NCI-H82 (cell line): ENCODE measurements at regions not wholly inside any gene's neighbourhood (a gene's known extent, or its start where the extent isn't known, plus 50 kb on each side); places are given as distances from the start of the nearest gene placed in this dataset.
A peak's percentile ranks its signal among the peaks of the same experiment; 100 is the strongest.
"Not testable (repeated sequence)": the region's sequence is repeated elsewhere in the genome, so short reads cannot be mapped to it uniquely, and the experiment has no call there.

Experiments used
- DNase-seq: peaks from one replicate; lab custom pipeline; 2025; lab: John Stamatoyannopoulos, UW

GRCh38 chr18:9017167-9017904, 85.2 kb upstream of the NDUFV2 start:
- no peak for DNase-seq

GRCh38 chr18:9017905-9018227, 84.6 kb upstream of the NDUFV2 start:
- DNase-seq, result no peak

- DNase-seq, result no peak
Measured at GRCh38 chr18:9019135-9019534, 83.4 kb upstream of the NDUFV2 start.

GRCh38 chr18:9020221-9020620, 82.3 kb upstream of the NDUFV2 start:
- peak; percentile 8 for DNase-seq

- no peak for DNase-seq
Measured at GRCh38 chr18:9021458-9021857, 81.0 kb upstream of the NDUFV2 start.

- DNase-seq, result no peak
Measured at GRCh38 chr18:9022397-9023155, 79.9 kb upstream of the NDUFV2 start.

- not testable (repeated sequence) for DNase-seq
Measured at GRCh38 chr18:9024031-9024646, 78.4 kb upstream of the NDUFV2 start.

GRCh38 chr18:9025091-9025838, 77.2 kb upstream of the NDUFV2 start:
- DNase-seq, result peak; percentile 46

- DNase-seq, result no peak
Measured at GRCh38 chr18:9029131-9029530, 73.4 kb upstream of the NDUFV2 start.

- peak; percentile 49 for DNase-seq
Measured at GRCh38 chr18:9032519-9032918, 70.0 kb upstream of the NDUFV2 start.

GRCh38 chr18:9038277-9038871, 64.1 kb upstream of the NDUFV2 start:
- DNase-seq, result no peak

GRCh38 chr18:9039441-9040071, 62.9 kb upstream of the NDUFV2 start:
- no peak for DNase-seq

- no peak for DNase-seq
Measured at GRCh38 chr18:9042766-9043481, 59.6 kb upstream of the NDUFV2 start.

GRCh38 chr18:9043581-9043980, 58.9 kb upstream of the NDUFV2 start:
- no peak for DNase-seq

- DNase-seq, result no peak
Measured at GRCh38 chr18:9047715-9048114, 54.8 kb upstream of the NDUFV2 start.

GRCh38 chr18:9048236-9048635, 54.3 kb upstream of the NDUFV2 start:
- DNase-seq, result no peak

GRCh38 chr18:9048808-9049494, 53.5 kb upstream of the NDUFV2 start:
- no peak for DNase-seq

GRCh38 chr18:9049495-9049809, 53.0 kb upstream of the NDUFV2 start:
- no peak for DNase-seq

GRCh38 chr18:9050628-9051284, 51.7 kb upstream of the NDUFV2 start:
- DNase-seq, result not testable (repeated sequence)
